ENCODE measurements at regions not wholly inside any gene's neighbourhood (a gene's known extent, or its start where the extent isn't known, plus 50 kb on each side); places are given as distances from the start of the nearest gene placed in this dataset.

DNA sequence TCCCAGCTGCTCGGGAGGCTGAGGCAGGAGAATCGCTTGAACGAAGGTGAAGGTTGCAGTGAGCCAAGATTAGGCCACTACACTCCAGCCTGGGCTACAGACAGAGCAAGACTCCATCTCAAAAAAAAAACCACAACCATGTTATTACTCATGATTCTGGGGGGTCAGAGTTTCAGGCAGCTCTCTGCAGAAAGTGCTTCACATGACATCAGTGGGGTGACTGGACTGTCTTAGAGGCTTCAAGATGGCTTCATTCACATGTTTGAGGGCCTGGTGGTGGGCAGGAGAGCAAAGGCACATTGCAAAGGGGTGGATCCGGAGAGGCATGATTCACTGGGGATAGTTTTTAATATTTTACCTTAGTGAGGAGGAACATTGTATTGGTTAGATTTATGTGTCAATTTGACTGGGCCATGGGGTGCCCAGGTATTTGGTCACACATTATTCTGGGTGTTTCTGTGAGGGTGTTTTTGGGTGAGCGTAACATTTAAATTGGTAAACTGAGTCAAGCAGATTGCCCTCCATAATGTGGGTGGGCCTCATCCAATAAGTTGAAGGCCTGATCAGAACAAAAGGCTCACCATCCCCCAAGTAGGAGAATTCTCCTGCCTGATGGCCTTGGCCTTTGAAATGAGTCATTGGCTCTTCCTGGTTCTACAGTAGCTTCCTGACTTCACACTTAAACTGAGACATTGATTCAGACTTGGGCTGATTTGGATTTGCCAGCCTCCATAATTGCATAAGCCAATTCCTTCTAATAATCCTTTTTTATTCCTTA lies 109.8 kb downstream of the GOSR1 start:
- peak in 1 of 2 experiments; percentile 28 for DNase-seq (ENCODE audit: low read depth in 1 of 2, low spot score in 1 of 2)
- TF ChIP-seq, protein P1, sequence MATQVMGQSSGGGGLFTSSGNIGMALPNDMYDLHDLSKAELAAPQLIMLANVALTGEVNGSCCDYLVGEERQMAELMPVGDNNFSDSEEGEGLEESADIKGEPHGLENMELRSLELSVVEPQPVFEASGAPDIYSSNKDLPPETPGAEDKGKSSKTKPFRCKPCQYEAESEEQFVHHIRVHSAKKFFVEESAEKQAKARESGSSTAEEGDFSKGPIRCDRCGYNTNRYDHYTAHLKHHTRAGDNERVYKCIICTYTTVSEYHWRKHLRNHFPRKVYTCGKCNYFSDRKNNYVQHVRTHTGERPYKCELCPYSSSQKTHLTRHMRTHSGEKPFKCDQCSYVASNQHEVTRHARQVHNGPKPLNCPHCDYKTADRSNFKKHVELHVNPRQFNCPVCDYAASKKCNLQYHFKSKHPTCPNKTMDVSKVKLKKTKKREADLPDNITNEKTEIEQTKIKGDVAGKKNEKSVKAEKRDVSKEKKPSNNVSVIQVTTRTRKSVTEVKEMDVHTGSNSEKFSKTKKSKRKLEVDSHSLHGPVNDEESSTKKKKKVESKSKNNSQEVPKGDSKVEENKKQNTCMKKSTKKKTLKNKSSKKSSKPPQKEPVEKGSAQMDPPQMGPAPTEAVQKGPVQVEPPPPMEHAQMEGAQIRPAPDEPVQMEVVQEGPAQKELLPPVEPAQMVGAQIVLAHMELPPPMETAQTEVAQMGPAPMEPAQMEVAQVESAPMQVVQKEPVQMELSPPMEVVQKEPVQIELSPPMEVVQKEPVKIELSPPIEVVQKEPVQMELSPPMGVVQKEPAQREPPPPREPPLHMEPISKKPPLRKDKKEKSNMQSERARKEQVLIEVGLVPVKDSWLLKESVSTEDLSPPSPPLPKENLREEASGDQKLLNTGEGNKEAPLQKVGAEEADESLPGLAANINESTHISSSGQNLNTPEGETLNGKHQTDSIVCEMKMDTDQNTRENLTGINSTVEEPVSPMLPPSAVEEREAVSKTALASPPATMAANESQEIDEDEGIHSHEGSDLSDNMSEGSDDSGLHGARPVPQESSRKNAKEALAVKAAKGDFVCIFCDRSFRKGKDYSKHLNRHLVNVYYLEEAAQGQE (IDR thresholded peaks at IDR 0.05; ENCODE audit: insufficient replicate concordance, low read depth): no peak
- TF ChIP-seq SPI1 (IDR thresholded peaks at IDR 0.05; ENCODE audit: borderline replicate concordance, low read depth) (no peak), POLR2AphosphoS5 (IDR thresholded peaks at IDR 0.05; ENCODE audit: low read depth) (no peak), GABPA (IDR thresholded peaks at IDR 0.05; ENCODE audit: low read depth) (no peak)
- TF ChIP-seq, protein P2, sequence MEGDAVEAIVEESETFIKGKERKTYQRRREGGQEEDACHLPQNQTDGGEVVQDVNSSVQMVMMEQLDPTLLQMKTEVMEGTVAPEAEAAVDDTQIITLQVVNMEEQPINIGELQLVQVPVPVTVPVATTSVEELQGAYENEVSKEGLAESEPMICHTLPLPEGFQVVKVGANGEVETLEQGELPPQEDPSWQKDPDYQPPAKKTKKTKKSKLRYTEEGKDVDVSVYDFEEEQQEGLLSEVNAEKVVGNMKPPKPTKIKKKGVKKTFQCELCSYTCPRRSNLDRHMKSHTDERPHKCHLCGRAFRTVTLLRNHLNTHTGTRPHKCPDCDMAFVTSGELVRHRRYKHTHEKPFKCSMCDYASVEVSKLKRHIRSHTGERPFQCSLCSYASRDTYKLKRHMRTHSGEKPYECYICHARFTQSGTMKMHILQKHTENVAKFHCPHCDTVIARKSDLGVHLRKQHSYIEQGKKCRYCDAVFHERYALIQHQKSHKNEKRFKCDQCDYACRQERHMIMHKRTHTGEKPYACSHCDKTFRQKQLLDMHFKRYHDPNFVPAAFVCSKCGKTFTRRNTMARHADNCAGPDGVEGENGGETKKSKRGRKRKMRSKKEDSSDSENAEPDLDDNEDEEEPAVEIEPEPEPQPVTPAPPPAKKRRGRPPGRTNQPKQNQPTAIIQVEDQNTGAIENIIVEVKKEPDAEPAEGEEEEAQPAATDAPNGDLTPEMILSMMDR (IDR thresholded peaks at IDR 0.05; ENCODE audit: insufficient read depth, low read length): no peak
- Histone ChIP-seq H3K27me3 (ENCODE audit: insufficient read depth, poor library complexity, severe bottlenecking) (no peaks in the 10 kb centered on the region), H3K4me3 (replicated peaks; ENCODE audit: insufficient read depth, low read length) (no peak overlapping the region), H3K27ac (replicated peaks) (no peak overlapping the region)

DNA sequence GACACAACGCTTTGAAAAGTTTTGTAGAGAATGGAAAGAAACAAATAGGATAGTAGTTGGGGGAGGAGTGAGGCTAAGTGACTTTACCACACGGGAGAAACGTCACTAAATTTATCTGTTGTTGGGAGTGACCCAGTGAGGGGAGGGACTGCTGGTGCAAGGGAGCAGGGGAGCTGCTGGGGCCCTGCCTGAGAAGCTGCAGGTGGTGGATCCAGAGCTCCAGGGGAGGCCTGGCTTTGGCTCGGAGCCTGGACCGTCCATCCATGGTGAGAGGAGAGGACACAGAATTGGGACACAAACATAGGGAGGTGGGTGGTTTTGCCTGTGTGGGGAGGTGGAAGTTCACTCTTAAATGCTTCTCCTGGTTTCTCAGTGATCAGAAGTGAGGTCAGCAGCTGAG lies 107.6 kb downstream of the GOSR1 start:
- no peak for TF ChIP-seq GABPA (IDR thresholded peaks at IDR 0.05; ENCODE audit: low read depth)
- TF ChIP-seq, protein P2 (IDR thresholded peaks at IDR 0.05; ENCODE audit: insufficient read depth, low read length): no peak
- no peak for TF ChIP-seq POLR2AphosphoS5 (IDR thresholded peaks at IDR 0.05; ENCODE audit: low read depth)
- TF ChIP-seq SPI1 (IDR thresholded peaks at IDR 0.05; ENCODE audit: borderline replicate concordance, low read depth): no peak
- TF ChIP-seq, protein P1 (IDR thresholded peaks at IDR 0.05; ENCODE audit: insufficient replicate concordance, low read depth): no peak
- Histone ChIP-seq H3K27ac (replicated peaks) (no peak overlapping the region), H3K4me3 (replicated peaks; ENCODE audit: insufficient read depth, low read length) (no peak overlapping the region), H3K27me3 (ENCODE audit: insufficient read depth, poor library complexity, severe bottlenecking) (no peaks in the 10 kb centered on the region)
- no peak for DNase-seq (ENCODE audit: low read depth in 1 of 2, low spot score in 1 of 2)

DNA sequence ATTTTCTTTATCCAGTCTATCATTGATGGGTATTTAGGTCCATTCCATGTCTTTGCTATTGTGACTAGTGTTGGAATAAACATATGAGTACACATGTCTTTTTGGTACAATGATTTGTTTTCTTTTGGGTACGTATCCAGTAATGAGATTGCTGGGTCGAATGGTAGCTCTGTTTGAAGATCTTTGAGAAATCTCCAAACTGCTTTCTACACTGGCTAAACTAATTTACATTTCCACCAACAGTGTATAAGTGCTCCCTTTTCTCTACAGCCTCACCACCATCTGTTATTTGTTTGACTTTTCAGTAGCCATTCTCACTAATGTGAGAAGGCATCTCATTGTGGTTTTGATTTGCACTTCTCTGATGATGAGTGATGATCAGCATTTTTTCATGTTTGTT lies 103.7 kb downstream of the GOSR1 start:
- H3K4me3 ChIP-seq (replicated peaks; ENCODE audit: insufficient read depth, low read length): no peak overlapping the region
- no peak overlapping the region for H3K27ac ChIP-seq (replicated peaks)
- TF ChIP-seq, protein P1 (IDR thresholded peaks at IDR 0.05; ENCODE audit: insufficient replicate concordance, low read depth): no peak
- TF ChIP-seq GABPA (IDR thresholded peaks at IDR 0.05; ENCODE audit: low read depth): no peak
- TF ChIP-seq POLR2AphosphoS5 (IDR thresholded peaks at IDR 0.05; ENCODE audit: low read depth): no peak
- TF ChIP-seq, protein P2 (IDR thresholded peaks at IDR 0.05; ENCODE audit: insufficient read depth, low read length): no peak
- no peak for DNase-seq (ENCODE audit: low read depth in 1 of 2, low spot score in 1 of 2)
- H3K27me3 ChIP-seq (ENCODE audit: insufficient read depth, poor library complexity, severe bottlenecking): no peaks in the 10 kb centered on the region
